SK-N-SH (cell line): ENCODE measurements at regions not wholly inside any gene's neighbourhood (a gene's known extent, or its start where the extent isn't known, plus 50 kb on each side); places are given as distances from the start of the nearest gene placed in this dataset.

Experiments
- CTCF ChIA-PET: fragments of 300-600, 350-600 bp; formaldehyde crosslinking; extraction: SDS; loops from one replicate; lab custom pipeline; 2021; lab: Yijun Ruan, JAX
- POLR2A ChIA-PET: fragments of 350-600 bp; sonication (Branson Sonifier 250); formaldehyde crosslinking; extraction: SDS; loops from one replicate; lab custom pipeline; 2020; ENCODE audit warnings: antibody characterized with exemption, inconsistent platforms; lab: Yijun Ruan, JAX
- DNase-seq: peaks from one replicate; pipeline ENCODE4 v3.0.0; 2012
- H2AFZ ChIP-seq: fragments of 200-600 bp; sonication (generic); 2 replicates; pipeline ENCODE4 v1.8.1; 2016; ENCODE audit warnings: antibody characterized with exemption, mild to moderate bottlenecking, low read depth
- H3F3A ChIP-seq: fragments of 200-600 bp; sonication (generic); replicated peaks from 2 replicates; pipeline ENCODE3; 2016; ENCODE audit warnings: antibody characterized with exemption, mild to moderate bottlenecking; ENCODE audit not compliant: insufficient read depth
- H3K27ac ChIP-seq, 2 experiments: fragments of 200-500 bp in 1 of 2; fragments of 200-600 bp in 1 of 2; sonication (Bioruptor generic) in 1 of 2; sonication (generic), shearing (Covaris generic) in 1 of 2; 2 replicates each; pipeline versions ENCODE4 v1.5.1 to v1.6.1; 2014 to 2016; ENCODE audit warnings: low read depth in 2 of 2, inconsistent platforms in 1 of 2, low read length in 1 of 2, mild to moderate bottlenecking in 1 of 2, mixed read lengths in 1 of 2
- H3K27me3 ChIP-seq: fragments of 200-600 bp; sonication (generic), shearing (Covaris generic); 2 replicates; pipeline ENCODE4 v1.6.1; 2016; ENCODE audit warnings: mixed run types; ENCODE audit not compliant: insufficient read depth
- H3K36me3 ChIP-seq, 2 experiments: fragments of 200-500 bp in 1 of 2; fragments of 200-600 bp in 1 of 2; sonication (Bioruptor generic) in 1 of 2; sonication (generic) in 1 of 2; replicated peaks in 1 of 2; 2 replicates each; pipeline versions ENCODE3 to v1.5.1; 2014 to 2016; ENCODE audit warnings: low read length in 1 of 2, mild to moderate bottlenecking in 1 of 2; ENCODE audit not compliant: insufficient read depth in 2 of 2, control insufficient read depth in 1 of 2
- H3K4me1 ChIP-seq, 2 experiments: fragments of 200-500 bp in 1 of 2; fragments of 200-600 bp in 1 of 2; sonication (Bioruptor generic) in 1 of 2; sonication (generic), shearing (Covaris generic) in 1 of 2; 2 replicates each; pipeline versions ENCODE4 v1.5.1 to v1.6.1; 2014 to 2016; ENCODE audit warnings: low read depth in 1 of 2, low read length in 1 of 2, mixed run types in 1 of 2; ENCODE audit not compliant: insufficient read depth in 2 of 2, control insufficient read depth in 1 of 2
- H3K4me2 ChIP-seq: fragments of 200-600 bp; sonication (generic), shearing (Covaris generic); 2 replicates; pipeline ENCODE4 v1.6.1; 2017; ENCODE audit warnings: mixed run types
- H3K4me3 ChIP-seq, 2 experiments: fragments of 200-500 bp in 1 of 2; fragments of 200-600 bp in 1 of 2; sonication (Bioruptor generic) in 1 of 2; sonication (generic), shearing (Covaris generic) in 1 of 2; 2 replicates each; pipeline versions ENCODE4 v1.5.1 to v1.8.1; 2014 to 2016; ENCODE audit warnings: low read depth in 2 of 2, inconsistent platforms in 1 of 2, low read length in 1 of 2, mild to moderate bottlenecking in 1 of 2, mixed read lengths in 1 of 2, moderate library complexity in 1 of 2
- H3K79me2 ChIP-seq: fragments of 200-600 bp; sonication (generic); 2 replicates; pipeline ENCODE4 v1.8.1; 2017; ENCODE audit warnings: mild to moderate bottlenecking; ENCODE audit not compliant: insufficient read depth
- H3K9ac ChIP-seq: fragments of 200-600 bp; sonication (generic); 2 replicates; pipeline ENCODE4 v1.6.1; 2017; ENCODE audit warnings: mixed run types
- H3K9me2 ChIP-seq: fragments of 200-600 bp; sonication (generic); 2 replicates; pipeline ENCODE4 v1.6.1; 2017; ENCODE audit warnings: mixed run types
- H3K9me3 ChIP-seq: fragments of 200-600 bp; sonication (generic); 2 replicates; pipeline ENCODE4 v1.6.1; 2017; ENCODE audit warnings: mixed run types, mild to moderate bottlenecking, moderate library complexity
- H4K20me1 ChIP-seq: fragments of 200-600 bp; sonication (generic); 2 replicates; pipeline ENCODE4 v1.6.1; 2017; ENCODE audit warnings: mild to moderate bottlenecking, mixed run types; ENCODE audit not compliant: insufficient read depth
- ELF1 ChIP-seq: IDR thresholded peaks from 2 replicates; pipeline ENCODE4 v1.4.0; 2012
- EP300 ChIP-seq, 2 experiments: IDR thresholded peaks; 2 replicates each; pipeline versions ENCODE4 v1.4.0 to v1.6.1; 2012; ENCODE audit warnings: borderline replicate concordance in 1 of 2, low read depth in 1 of 2, low read length in 1 of 2
- FOXJ3 ChIP-seq: sonication (generic); formaldehyde crosslinking; IDR thresholded peaks from 2 replicates; pipeline ENCODE4 v1.5.1; 2020; ENCODE audit warnings: mild to moderate bottlenecking, missing genetic modification reagents
- GATA2 ChIP-seq: sonication (generic); formaldehyde crosslinking; IDR thresholded peaks from 2 replicates; pipeline ENCODE4 v1.5.0; 2020; ENCODE audit warnings: mild to moderate bottlenecking, missing genetic modification reagents
- IRF3 ChIP-seq: fragments of 150-350 bp; IDR thresholded peaks from 2 replicates; pipeline ENCODE4 v1.6.1; 2016; ENCODE audit warnings: mild to moderate bottlenecking, low read depth, low read length
- NFIC ChIP-seq: IDR thresholded peaks from 2 replicates; pipeline ENCODE4 v1.4.0; 2012; ENCODE audit warnings: borderline replicate concordance
- RAD21 ChIP-seq: IDR thresholded peaks from 2 replicates; pipeline ENCODE4 v1.6.1; 2012; ENCODE audit warnings: mild to moderate bottlenecking, low read length
- RCOR1 ChIP-seq: fragments of 150-350 bp; IDR thresholded peaks from 2 replicates; pipeline ENCODE4 v1.6.1; 2017; ENCODE audit warnings: antibody characterized with exemption, low read length
- RFX5 ChIP-seq: IDR thresholded peaks from 2 replicates; pipeline ENCODE4 v1.6.1; 2012; ENCODE audit warnings: mild to moderate bottlenecking, improper control_type of control experiment, low read length
- SIN3A ChIP-seq: IDR thresholded peaks from 2 replicates; pipeline ENCODE4 v1.6.1; 2012; ENCODE audit warnings: low read depth, mild to moderate bottlenecking, low read length, moderate library complexity, borderline replicate concordance
- SMC3 ChIP-seq: IDR thresholded peaks from 2 replicates; pipeline ENCODE4 v1.6.1; 2012; ENCODE audit warnings: low read depth, low read length, improper control_type of control experiment
- TAF1 ChIP-seq: IDR thresholded peaks from 2 replicates; pipeline ENCODE4 v1.6.1; 2012; ENCODE audit warnings: low read depth, mild to moderate bottlenecking, low read length, moderate library complexity, borderline replicate concordance
- TCF12 ChIP-seq: IDR thresholded peaks from 2 replicates; pipeline ENCODE4 v1.4.0; 2012
- TEAD4 ChIP-seq: IDR thresholded peaks from 2 replicates; pipeline ENCODE4 v1.4.0; 2012; ENCODE audit warnings: mild to moderate bottlenecking, borderline replicate concordance; ENCODE audit not compliant: insufficient read depth
- USF1 ChIP-seq: IDR thresholded peaks from 2 replicates; pipeline ENCODE4 v1.4.0; 2012; ENCODE audit warnings: low read depth, borderline replicate concordance
- YY1 ChIP-seq: IDR thresholded peaks from 2 replicates; pipeline ENCODE4 v1.4.0; 2012; ENCODE audit warnings: low read depth, mild to moderate bottlenecking
- WGBS: methylation state at CpG from one replicate; pipeline ENCODE4 v1.1.6; 2017; ENCODE audit warnings: low lambda C conversion rate; 5-methylcytosine and 5-hydroxymethylcytosine counted together
- TF ChIP-seq, protein P1 (sequence below): IDR thresholded peaks from 2 replicates; pipeline ENCODE4; 2012
- TF ChIP-seq, protein P2 (sequence below): fragments of 200-600 bp; sonication (generic); IDR thresholded peaks from 2 replicates; pipeline ENCODE4 v1.6.1; 2017; ENCODE audit warnings: antibody characterized with exemption, mild to moderate bottlenecking, moderate library complexity
- TF ChIP-seq, protein P3 (sequence below): IDR thresholded peaks from 2 replicates; pipeline ENCODE4 v1.4.0; 2012; ENCODE audit warnings: low read depth, borderline replicate concordance
- TF ChIP-seq, protein P4 (sequence below): IDR thresholded peaks from 2 replicates; pipeline ENCODE4 v1.4.0; 2012; ENCODE audit warnings: low read depth

- no peaks in the 10 kb centered on the region for H4K20me1 ChIP-seq
- no peak overlapping the region for H3K9ac ChIP-seq
- CTCF ChIA-PET = no interaction called here
- POLR2A ChIA-PET = no interaction called here
- TF ChIP-seq ELF1 = no peak
- no peak for TF ChIP-seq YY1
- no peak for TF ChIP-seq GATA2 (CRISPR knock-in tag)
- no peak for TF ChIP-seq IRF3
- TF ChIP-seq RCOR1 = no peak
- TF ChIP-seq, protein P1, sequence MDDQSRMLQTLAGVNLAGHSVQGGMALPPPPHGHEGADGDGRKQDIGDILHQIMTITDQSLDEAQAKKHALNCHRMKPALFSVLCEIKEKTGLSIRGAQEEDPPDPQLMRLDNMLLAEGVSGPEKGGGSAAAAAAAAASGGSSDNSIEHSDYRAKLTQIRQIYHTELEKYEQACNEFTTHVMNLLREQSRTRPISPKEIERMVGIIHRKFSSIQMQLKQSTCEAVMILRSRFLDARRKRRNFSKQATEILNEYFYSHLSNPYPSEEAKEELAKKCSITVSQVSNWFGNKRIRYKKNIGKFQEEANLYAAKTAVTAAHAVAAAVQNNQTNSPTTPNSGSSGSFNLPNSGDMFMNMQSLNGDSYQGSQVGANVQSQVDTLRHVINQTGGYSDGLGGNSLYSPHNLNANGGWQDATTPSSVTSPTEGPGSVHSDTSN = no peak
- no peak for TF ChIP-seq FOXJ3 (CRISPR knock-in tag)
- no peak for TF ChIP-seq SIN3A
- TF ChIP-seq RFX5 = no peak
- TF ChIP-seq, all 33 proteins: peak for 0
- no peaks in the 10 kb centered on the region for H3K36me3 ChIP-seq
- H3K27me3 ChIP-seq = no peaks in the 10 kb centered on the region
- DNase-seq = no peak
- no peaks in the 10 kb centered on the region for H3K4me1 ChIP-seq
- H3F3A ChIP-seq = no peaks in the 10 kb centered on the region
- no peak overlapping the region for H3K4me2 ChIP-seq
- H3K9me3 ChIP-seq = no peaks in the 10 kb centered on the region
- H3K9me2 ChIP-seq = no peaks in the 10 kb centered on the region
- 68% methylated on average over 4 of the region's 4 CpGs for WGBS
- no peak overlapping the region for H3K4me3 ChIP-seq
- H2AFZ ChIP-seq = no peak overlapping the region
- H3K27ac ChIP-seq = no peak overlapping the region
- H3K79me2 ChIP-seq = no peaks in the 10 kb centered on the region
Observed at GRCh38 chr4:189858435-189858834, 82.2 kb upstream of the FRG1 start.

- Histone ChIP-seq H3K27me3 (no peaks in the 10 kb centered on the region), H4K20me1 (no peaks in the 10 kb centered on the region), H3K36me3 (no peaks in the 10 kb centered on the region), H3K9ac (no peak overlapping the region), H2AFZ (no peak overlapping the region), H3F3A (no peaks in the 10 kb centered on the region), H3K4me2 (no peak overlapping the region), H3K4me3 (no peak overlapping the region), H3K79me2 (no peaks in the 10 kb centered on the region), H3K27ac (no peak overlapping the region), H3K9me3 (no peaks in the 10 kb centered on the region), H3K4me1 (no peaks in the 10 kb centered on the region), H3K9me2 (no peaks in the 10 kb centered on the region)
- ChIA-PET CTCF (no interaction called here), POLR2A (no interaction called here)
- no peak for DNase-seq
- TF ChIP-seq EP300 (IDR thresholded peaks at IDR 0.05; ENCODE audit: borderline replicate concordance in 1 of 2, low read depth in 1 of 2, low read length in 1 of 2) (no peak), TCF12 (no peak), TEAD4 (no peak), ELF1 (no peak), SMC3 (no peak), RAD21 (no peak), TAF1 (no peak), USF1 (no peak), NFIC (no peak), IRF3 (no peak)
- TF ChIP-seq, protein P2, sequence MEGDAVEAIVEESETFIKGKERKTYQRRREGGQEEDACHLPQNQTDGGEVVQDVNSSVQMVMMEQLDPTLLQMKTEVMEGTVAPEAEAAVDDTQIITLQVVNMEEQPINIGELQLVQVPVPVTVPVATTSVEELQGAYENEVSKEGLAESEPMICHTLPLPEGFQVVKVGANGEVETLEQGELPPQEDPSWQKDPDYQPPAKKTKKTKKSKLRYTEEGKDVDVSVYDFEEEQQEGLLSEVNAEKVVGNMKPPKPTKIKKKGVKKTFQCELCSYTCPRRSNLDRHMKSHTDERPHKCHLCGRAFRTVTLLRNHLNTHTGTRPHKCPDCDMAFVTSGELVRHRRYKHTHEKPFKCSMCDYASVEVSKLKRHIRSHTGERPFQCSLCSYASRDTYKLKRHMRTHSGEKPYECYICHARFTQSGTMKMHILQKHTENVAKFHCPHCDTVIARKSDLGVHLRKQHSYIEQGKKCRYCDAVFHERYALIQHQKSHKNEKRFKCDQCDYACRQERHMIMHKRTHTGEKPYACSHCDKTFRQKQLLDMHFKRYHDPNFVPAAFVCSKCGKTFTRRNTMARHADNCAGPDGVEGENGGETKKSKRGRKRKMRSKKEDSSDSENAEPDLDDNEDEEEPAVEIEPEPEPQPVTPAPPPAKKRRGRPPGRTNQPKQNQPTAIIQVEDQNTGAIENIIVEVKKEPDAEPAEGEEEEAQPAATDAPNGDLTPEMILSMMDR = no peak
- TF ChIP-seq, protein P3, sequence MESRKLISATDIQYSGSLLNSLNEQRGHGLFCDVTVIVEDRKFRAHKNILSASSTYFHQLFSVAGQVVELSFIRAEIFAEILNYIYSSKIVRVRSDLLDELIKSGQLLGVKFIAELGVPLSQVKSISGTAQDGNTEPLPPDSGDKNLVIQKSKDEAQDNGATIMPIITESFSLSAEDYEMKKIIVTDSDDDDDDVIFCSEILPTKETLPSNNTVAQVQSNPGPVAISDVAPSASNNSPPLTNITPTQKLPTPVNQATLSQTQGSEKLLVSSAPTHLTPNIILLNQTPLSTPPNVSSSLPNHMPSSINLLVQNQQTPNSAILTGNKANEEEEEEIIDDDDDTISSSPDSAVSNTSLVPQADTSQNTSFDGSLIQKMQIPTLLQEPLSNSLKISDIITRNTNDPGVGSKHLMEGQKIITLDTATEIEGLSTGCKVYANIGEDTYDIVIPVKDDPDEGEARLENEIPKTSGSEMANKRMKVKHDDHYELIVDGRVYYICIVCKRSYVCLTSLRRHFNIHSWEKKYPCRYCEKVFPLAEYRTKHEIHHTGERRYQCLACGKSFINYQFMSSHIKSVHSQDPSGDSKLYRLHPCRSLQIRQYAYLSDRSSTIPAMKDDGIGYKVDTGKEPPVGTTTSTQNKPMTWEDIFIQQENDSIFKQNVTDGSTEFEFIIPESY = no peak
- TF ChIP-seq, protein P1 = no peak
- TF ChIP-seq, protein P4, sequence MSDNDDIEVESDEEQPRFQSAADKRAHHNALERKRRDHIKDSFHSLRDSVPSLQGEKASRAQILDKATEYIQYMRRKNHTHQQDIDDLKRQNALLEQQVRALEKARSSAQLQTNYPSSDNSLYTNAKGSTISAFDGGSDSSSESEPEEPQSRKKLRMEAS = no peak
Observed at GRCh38 chr4:189861101-189861500, 79.6 kb upstream of the FRG1 start.
